ENCODE measurements at regions not wholly inside any gene's neighbourhood (a gene's known extent, or its start where the extent isn't known, plus 50 kb on each side); places are given as distances from the start of the nearest gene placed in this dataset.

DNA sequence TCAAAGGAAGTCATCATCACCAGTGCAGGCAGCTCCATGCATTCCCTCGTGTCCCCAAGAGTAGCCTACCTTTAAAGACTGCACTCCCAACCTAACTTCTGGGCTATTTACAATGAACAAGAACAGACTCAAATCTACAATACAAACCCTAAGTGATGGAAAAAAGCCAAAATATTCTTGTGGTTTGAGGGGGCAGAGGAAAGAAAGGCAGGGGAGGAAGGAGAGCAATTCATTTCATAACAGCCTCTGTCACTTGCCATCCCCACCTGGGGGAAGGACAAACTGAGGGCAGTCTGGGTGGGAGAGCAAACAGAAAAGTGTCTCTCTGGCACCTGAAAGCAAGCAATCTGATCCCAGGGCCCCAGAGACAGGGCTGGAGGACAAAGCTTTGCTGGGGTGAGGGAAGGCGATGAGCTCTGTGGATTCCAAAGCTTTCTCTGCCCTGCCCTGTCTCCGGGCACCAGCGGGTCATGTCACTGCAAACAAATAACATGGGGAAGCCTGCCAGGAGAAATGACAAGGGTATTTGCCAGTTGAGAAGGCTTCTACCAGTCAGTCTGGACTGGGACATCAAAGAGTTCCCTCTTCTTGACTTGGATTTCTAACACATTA lies 528.0 kb upstream of the TNP1 start:
- TF ChIP-seq, protein P1, sequence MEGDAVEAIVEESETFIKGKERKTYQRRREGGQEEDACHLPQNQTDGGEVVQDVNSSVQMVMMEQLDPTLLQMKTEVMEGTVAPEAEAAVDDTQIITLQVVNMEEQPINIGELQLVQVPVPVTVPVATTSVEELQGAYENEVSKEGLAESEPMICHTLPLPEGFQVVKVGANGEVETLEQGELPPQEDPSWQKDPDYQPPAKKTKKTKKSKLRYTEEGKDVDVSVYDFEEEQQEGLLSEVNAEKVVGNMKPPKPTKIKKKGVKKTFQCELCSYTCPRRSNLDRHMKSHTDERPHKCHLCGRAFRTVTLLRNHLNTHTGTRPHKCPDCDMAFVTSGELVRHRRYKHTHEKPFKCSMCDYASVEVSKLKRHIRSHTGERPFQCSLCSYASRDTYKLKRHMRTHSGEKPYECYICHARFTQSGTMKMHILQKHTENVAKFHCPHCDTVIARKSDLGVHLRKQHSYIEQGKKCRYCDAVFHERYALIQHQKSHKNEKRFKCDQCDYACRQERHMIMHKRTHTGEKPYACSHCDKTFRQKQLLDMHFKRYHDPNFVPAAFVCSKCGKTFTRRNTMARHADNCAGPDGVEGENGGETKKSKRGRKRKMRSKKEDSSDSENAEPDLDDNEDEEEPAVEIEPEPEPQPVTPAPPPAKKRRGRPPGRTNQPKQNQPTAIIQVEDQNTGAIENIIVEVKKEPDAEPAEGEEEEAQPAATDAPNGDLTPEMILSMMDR (IDR thresholded peaks at IDR 0.05), result no peak
- TF ChIP-seq POLR2AphosphoS5 (IDR thresholded peaks at IDR 0.05), result no peak
- TF ChIP-seq POLR2A (IDR thresholded peaks at IDR 0.05), result no peak

Measured in prostate gland (tissue), 2 donors.